ENCODE measurements at regions not wholly inside any gene's neighbourhood (a gene's known extent, or its start where the extent isn't known, plus 50 kb on each side); places are given as distances from the start of the nearest gene placed in this dataset.
"Not testable (repeated sequence)": the region's sequence is repeated elsewhere in the genome, so short reads cannot be mapped to it uniquely, and the experiment has no call there.

GRCh38 chr9:91512235-91512634 lies 88.6 kb upstream of the NFIL3 start:
- not testable (repeated sequence) for DNase-seq (ENCODE audit: insufficient read length, low spot score); FAIRE-seq

DNA sequence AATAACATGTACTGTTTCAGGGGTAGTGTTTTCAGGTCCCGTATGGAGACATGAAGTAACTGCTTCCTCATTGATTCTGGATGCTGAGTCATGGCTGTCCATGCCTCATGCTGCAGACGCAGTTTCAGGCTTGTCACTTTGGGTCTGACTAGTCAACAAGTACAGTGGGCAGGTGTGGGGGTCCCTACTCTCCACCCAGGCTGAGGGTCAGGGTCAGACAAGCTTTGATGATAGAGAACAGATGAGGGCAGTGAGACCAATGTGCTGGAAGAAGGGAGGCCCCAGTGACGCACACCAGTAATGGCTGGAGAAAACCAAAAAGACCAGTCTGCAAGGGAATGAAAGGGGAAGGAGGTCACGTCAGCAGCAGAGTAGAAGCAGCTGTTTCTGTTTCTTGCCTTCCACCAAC lies 80.0 kb upstream of the NFIL3 start:
- DNase-seq (ENCODE audit: insufficient read length, low spot score) (no peak), FAIRE-seq (no peak)
- TF ChIP-seq CTCF (IDR thresholded peaks at IDR 0.05; ENCODE audit: insufficient read depth, missing control alignments) = no peak

DNA sequence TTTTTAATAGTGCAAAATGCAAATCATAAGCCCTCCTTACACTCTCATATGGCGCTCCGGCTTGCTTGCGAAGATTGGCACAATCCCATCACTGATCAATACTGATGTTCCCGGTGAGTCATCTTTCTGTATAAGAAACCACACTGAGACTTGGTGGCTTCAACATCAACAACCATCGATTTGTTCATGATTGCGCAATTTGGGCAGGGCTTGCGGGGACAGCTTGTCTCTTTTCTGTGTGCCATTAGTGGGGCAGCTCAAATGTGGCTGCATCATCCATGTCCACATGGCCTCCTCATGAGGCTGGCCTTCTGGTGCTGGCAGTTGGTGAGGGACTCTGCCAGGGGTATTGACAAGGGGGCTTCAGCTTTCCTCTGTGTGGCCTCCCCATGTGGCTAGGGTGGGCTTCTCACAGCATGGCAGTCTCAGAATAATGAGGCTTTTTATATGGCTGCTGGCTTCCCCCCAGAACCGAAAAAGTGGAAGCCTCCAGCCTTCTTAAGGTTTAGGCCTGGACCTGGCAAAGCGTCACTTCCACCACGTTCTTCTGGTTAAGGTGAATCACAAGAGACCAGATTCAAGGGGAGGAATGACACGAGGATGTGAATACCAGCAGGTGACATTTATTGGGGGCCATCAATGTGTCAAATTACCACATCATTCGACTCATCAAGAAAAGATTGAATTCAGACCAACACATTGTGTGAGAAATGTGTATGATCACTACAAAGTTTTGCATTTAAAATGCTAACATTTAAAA lies 79.5 kb upstream of the NFIL3 start:
- FAIRE-seq (no peak), DNase-seq (ENCODE audit: insufficient read length, low spot score) (no peak)
- no peak for TF ChIP-seq CTCF (IDR thresholded peaks at IDR 0.05; ENCODE audit: insufficient read depth, missing control alignments)

DNA sequence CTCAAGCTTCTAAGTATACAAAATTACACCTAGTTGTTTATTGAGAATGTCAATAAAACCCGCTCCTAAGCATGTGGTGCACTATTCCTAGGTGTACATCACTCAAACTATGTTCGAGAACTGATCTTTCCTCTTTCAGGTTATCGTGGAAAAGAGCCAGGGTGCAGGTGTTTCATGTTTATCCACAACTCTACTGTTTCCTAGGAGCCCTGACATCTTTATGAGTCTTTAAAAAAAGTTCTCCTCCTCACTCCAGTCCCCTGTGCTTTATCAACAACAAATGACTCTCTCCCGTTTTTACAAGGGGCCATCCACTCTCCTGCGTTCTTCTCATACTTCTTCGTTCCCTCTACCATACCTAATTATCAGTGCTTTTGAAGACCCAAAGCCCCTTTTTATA lies 78.8 kb upstream of the NFIL3 start:
- no peak for DNase-seq (ENCODE audit: insufficient read length, low spot score)
- no peak for TF ChIP-seq CTCF (IDR thresholded peaks at IDR 0.05; ENCODE audit: insufficient read depth, missing control alignments)
- no peak for FAIRE-seq

- TF ChIP-seq CTCF (IDR thresholded peaks at IDR 0.05; ENCODE audit: insufficient read depth, missing control alignments) = no peak
- DNase-seq (ENCODE audit: insufficient read length, low spot score) (no peak), FAIRE-seq (no peak)
Observed at GRCh38 chr9:91500509-91501014, 76.9 kb upstream of the NFIL3 start.

DNA sequence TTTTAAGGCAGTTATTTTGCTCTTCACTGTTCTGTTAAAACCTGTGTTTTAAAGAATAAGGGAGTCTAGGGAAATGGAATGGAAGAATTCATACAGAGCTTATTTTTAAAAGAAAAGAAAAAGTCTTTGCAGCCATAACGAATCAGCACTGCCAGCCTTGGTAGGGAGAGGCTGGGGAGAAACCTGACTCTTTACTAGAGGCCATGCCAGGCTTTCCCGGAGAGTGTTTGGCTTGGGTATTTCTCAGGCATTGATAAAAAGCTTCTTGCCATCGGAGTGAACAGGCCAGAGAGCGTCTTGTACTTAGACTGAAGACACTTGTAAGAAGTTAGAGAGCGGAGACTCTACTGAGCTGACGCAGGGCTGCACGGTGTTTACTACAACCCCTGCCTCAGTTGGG lies 72.7 kb upstream of the NFIL3 start:
- DNase-seq (ENCODE audit: insufficient read length, low spot score) = no peak
- no peak for TF ChIP-seq CTCF (IDR thresholded peaks at IDR 0.05; ENCODE audit: insufficient read depth, missing control alignments)
- no peak for FAIRE-seq

GRCh38 chr9:91495450-91495849 lies 71.8 kb upstream of the NFIL3 start:
- TF ChIP-seq CTCF (IDR thresholded peaks at IDR 0.05; ENCODE audit: insufficient read depth, missing control alignments) = no peak
- FAIRE-seq (no peak), DNase-seq (ENCODE audit: insufficient read length, low spot score) (no peak)
